HepG2 (cell line): ENCODE measurements at regions not wholly inside any gene's neighbourhood (a gene's known extent, or its start where the extent isn't known, plus 50 kb on each side); places are given as distances from the start of the nearest gene placed in this dataset.

Experiments
- CHD2 ChIP-seq: IDR thresholded peaks from 2 replicates; pipeline ENCODE4 v1.6.1; 2011; ENCODE audit warnings: low read depth, low read length, improper control_type of control experiment
- SMC3 ChIP-seq: IDR thresholded peaks from 2 replicates; pipeline ENCODE4 v1.6.1; 2011; ENCODE audit warnings: low read length, improper control_type of control experiment
- ZNF3 ChIP-seq: IDR thresholded peaks from 2 replicates; pipeline ENCODE4 v1.7.0; 2017; ENCODE audit warnings: inconsistent platforms
- ZSCAN29 ChIP-seq: sonication (generic); formaldehyde crosslinking; conservative IDR thresholded peaks from 2 replicates; pipeline ENCODE4 v1.4.0; 2020; ENCODE audit warnings: mild to moderate bottlenecking, missing genetic modification reagents
- TF ChIP-seq, protein P1 (sequence below): sonication (generic); formaldehyde crosslinking; IDR thresholded peaks from 2 replicates; pipeline ENCODE4 v1.4.0; 2020; ENCODE audit warnings: missing genetic modification reagents
- TF ChIP-seq, protein P2 (sequence below): sonication (generic); formaldehyde crosslinking; IDR thresholded peaks from 2 replicates; pipeline ENCODE4 v1.5.0; 2020; ENCODE audit warnings: mild to moderate bottlenecking, missing genetic modification reagents, moderate library complexity
- TF ChIP-seq, protein P3 (sequence below): sonication (generic); formaldehyde crosslinking; IDR thresholded peaks from 2 replicates; pipeline ENCODE4 v1.4.0; 2020; ENCODE audit warnings: missing genetic modification reagents
- TF ChIP-seq, protein P4 (sequence below): sonication (generic); formaldehyde crosslinking; IDR thresholded peaks from 2 replicates; pipeline ENCODE4 v1.4.0; 2020; ENCODE audit warnings: mild to moderate bottlenecking, low read depth, missing genetic modification reagents

DNA sequence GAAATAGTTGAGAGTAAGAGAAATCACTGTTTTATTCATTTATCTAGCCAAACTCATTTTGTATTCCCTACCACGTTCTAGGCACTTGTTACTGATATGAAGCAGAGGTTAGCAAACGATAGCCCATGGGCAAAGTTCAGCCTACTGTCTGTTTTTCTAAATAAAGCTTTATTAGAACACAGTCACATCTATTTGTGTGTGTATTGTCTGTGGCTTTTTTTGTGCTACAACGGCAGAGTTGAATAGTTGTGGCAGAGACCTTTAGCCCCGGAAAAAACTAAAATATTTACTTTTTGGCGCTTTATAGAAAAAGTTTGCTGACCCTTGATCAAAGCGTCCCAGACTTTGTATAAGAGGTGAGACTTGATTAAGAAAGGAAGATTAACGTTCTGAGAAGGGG is 289.1 kb upstream of the CFAP20DC start:
- TF ChIP-seq, protein P1, sequence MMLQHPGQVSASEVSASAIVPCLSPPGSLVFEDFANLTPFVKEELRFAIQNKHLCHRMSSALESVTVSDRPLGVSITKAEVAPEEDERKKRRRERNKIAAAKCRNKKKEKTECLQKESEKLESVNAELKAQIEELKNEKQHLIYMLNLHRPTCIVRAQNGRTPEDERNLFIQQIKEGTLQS: no peak
- TF ChIP-seq, protein P2, sequence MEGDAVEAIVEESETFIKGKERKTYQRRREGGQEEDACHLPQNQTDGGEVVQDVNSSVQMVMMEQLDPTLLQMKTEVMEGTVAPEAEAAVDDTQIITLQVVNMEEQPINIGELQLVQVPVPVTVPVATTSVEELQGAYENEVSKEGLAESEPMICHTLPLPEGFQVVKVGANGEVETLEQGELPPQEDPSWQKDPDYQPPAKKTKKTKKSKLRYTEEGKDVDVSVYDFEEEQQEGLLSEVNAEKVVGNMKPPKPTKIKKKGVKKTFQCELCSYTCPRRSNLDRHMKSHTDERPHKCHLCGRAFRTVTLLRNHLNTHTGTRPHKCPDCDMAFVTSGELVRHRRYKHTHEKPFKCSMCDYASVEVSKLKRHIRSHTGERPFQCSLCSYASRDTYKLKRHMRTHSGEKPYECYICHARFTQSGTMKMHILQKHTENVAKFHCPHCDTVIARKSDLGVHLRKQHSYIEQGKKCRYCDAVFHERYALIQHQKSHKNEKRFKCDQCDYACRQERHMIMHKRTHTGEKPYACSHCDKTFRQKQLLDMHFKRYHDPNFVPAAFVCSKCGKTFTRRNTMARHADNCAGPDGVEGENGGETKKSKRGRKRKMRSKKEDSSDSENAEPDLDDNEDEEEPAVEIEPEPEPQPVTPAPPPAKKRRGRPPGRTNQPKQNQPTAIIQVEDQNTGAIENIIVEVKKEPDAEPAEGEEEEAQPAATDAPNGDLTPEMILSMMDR (CRISPR knock-in tag): no peak
- TF ChIP-seq CHD2 (no peak), ZNF3 (CRISPR knock-in tag) (no peak), SMC3 (no peak), ZSCAN29 (CRISPR knock-in tag) (no peak)
- TF ChIP-seq, protein P3, sequence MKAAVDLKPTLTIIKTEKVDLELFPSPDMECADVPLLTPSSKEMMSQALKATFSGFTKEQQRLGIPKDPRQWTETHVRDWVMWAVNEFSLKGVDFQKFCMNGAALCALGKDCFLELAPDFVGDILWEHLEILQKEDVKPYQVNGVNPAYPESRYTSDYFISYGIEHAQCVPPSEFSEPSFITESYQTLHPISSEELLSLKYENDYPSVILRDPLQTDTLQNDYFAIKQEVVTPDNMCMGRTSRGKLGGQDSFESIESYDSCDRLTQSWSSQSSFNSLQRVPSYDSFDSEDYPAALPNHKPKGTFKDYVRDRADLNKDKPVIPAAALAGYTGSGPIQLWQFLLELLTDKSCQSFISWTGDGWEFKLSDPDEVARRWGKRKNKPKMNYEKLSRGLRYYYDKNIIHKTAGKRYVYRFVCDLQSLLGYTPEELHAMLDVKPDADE: no peak
- TF ChIP-seq, protein P4, sequence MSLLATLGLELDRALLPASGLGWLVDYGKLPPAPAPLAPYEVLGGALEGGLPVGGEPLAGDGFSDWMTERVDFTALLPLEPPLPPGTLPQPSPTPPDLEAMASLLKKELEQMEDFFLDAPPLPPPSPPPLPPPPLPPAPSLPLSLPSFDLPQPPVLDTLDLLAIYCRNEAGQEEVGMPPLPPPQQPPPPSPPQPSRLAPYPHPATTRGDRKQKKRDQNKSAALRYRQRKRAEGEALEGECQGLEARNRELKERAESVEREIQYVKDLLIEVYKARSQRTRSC (CRISPR knock-in tag): no peak
